ENCODE measurements at regions not wholly inside any gene's neighbourhood (a gene's known extent, or its start where the extent isn't known, plus 50 kb on each side); places are given as distances from the start of the nearest gene placed in this dataset.
A peak's percentile ranks its signal among the peaks of the same experiment; 100 is the strongest.

- Histone ChIP-seq H3K79me1 (ENCODE audit: low read depth, low read length) (no peaks in the 10 kb centered on the region), H3K18ac (ENCODE audit: extremely low read depth, low read length) (no peak overlapping the region), H3K36me3 (ENCODE audit: control insufficient read depth in 2 of 4, insufficient read depth in 4 of 4, low read length in 3 of 4) (no peaks in the 10 kb centered on the region), H3K23me2 (ENCODE audit: low read depth, low read length) (peaks cover 11% of the 10 kb centered on the region; the same call in 1 of the 2 replicates), H3K9me3 (ENCODE audit: insufficient read depth in 2 of 2, low read depth in 1 of 2, low read length in 1 of 2) (no peaks in the 10 kb centered on the region), H2BK15ac (ENCODE audit: low read length) (peak overlapping the region; percentile 37; the same call in 1 of the 2 replicates), H2AK5ac (ENCODE audit: low read depth, low read length) (no peak overlapping the region), H2BK20ac (ENCODE audit: low read length) (no peak overlapping the region), H3K56ac (replicated peaks; ENCODE audit: insufficient read length, low read depth, low read length) (no peak overlapping the region), H3K4me2 (ENCODE audit: insufficient read depth in 1 of 2, low read depth in 2 of 2, low read length in 2 of 2) (no peak overlapping the region), H3K27me3 (replicated peaks in 1 of 4; ENCODE audit: control insufficient read depth in 3 of 4, extremely low read depth in 1 of 4, insufficient read depth in 3 of 4, low read length in 3 of 4) (peaks cover 0 to 28% (median 17%) of the 10 kb centered on the region in 4 experiments; a peak in 5 of 7 replicates), H3K9ac (replicated peaks in 1 of 4; ENCODE audit: extremely low read depth in 1 of 4, low read depth in 3 of 4, low read length in 3 of 4) (no peak overlapping the region), H3K4ac (replicated peaks; ENCODE audit: insufficient read length, low read depth, low read length) (no peak overlapping the region), H2AFZ (ENCODE audit: low read length) (no peak overlapping the region), H3K27ac (ENCODE audit: low read depth, low read length) (no peak overlapping the region), H2BK12ac (ENCODE audit: low read depth, low read length) (peak overlapping the region; percentile 51; the same call in 1 of the 2 replicates), H3K14ac (ENCODE audit: insufficient read length) (no peak overlapping the region), H3K23ac (ENCODE audit: insufficient read length) (no peak overlapping the region), H2BK5ac (ENCODE audit: low read depth, low read length) (no peak overlapping the region; the same call in 1 of the 2 replicates), H2BK120ac (replicated peaks; ENCODE audit: low read depth, low read length) (no peak overlapping the region), H4K5ac (ENCODE audit: insufficient read length, low read depth, low read length) (no peak overlapping the region), H3K79me2 (ENCODE audit: control insufficient read depth in 1 of 2, insufficient read depth in 2 of 2, low read length in 2 of 2) (no peaks in the 10 kb centered on the region), H3K4me1 (replicated peaks in 1 of 4; ENCODE audit: control insufficient read depth in 3 of 4, insufficient read depth in 4 of 4, low read length in 3 of 4) (peaks cover 3 to 20% (median 16%) of the 10 kb centered on the region in 4 experiments; a peak in 6 of 7 replicates), H4K20me1 (replicated peaks in 1 of 2; ENCODE audit: control insufficient read depth in 1 of 2, insufficient read depth in 2 of 2, low read length in 2 of 2) (no peaks in the 10 kb centered on the region), H3K4me3 (ENCODE audit: extremely low read depth in 1 of 4, insufficient read depth in 2 of 4, low read depth in 3 of 4, low read length in 4 of 4) (no peak overlapping the region), H4K91ac (replicated peaks; ENCODE audit: insufficient read length, low read length) (peak overlapping the region; percentile 25), H4K8ac (ENCODE audit: extremely low read depth, insufficient read depth, low read length) (no peak overlapping the region)
- FAIRE-seq (no peak), DNase-seq (ENCODE audit: low read depth in 1 of 2, low spot score in 2 of 2) (no peak)
- CTCF ChIA-PET (ENCODE audit: partially characterized antibody) = interaction anchor here (0.6 to 2.2 kb wide), 10 partner anchors 10 to 686 kb away, joined by 3 to 6 read pairs (median 3); no protein-coding TSS in a partner anchor
- POLR2A ChIA-PET (ENCODE audit: partially characterized antibody) = interaction anchor here (0.9 kb wide), 1 partner anchor 53 kb away, joined by 4 read pairs; no protein-coding TSS in a partner anchor
- 84% methylated on average over 3 of the region's 3 CpGs; no CpG with 5 or more reads in 1 of the 2 experiments for WGBS, 2 experiments (ENCODE audit: extremely low coverage in 1 of 2, insufficient coverage in 1 of 2, insufficient read length in 1 of 2, insufficient replicate concordance in 2 of 2, low coverage in 1 of 2, low lambda C conversion rate in 2 of 2, missing lambda C conversion rate in 1 of 2)
- no peak for TF ChIP-seq GTF2F1 (IDR thresholded peaks at IDR 0.05; ENCODE audit: borderline replicate concordance, low read depth, low read length)
- TF ChIP-seq TAF7 (optimal IDR thresholded peaks at IDR 0.05; ENCODE audit: borderline replicate concordance, low read depth, low read length) = no peak
These were observed 128.8 kb upstream of the DLX2 start for GRCh38 chr2:172231508-172231907.
